ENCODE measurements at regions not wholly inside any gene's neighbourhood (a gene's known extent, or its start where the extent isn't known, plus 50 kb on each side); places are given as distances from the start of the nearest gene placed in this dataset.

DNA sequence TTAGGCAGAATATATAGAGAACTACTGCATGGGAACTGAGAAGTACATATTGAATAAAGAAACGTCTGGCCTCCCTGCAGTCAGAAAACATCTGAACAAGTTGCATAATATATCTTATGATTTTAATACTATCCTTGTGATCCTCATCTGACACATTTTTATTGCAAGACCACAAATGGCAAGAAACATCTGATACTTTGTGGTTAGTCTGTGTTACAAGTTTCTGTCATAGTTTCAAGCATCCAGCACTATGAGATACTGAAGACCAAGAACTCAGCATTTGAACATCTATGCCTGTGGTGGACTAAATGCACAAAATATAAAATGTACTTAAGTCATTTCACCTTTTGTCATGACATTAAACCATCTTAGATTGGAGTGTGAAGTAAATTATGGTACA is 1175.8 kb upstream of the MIR17HG start:
- Histone ChIP-seq H3K79me2 (replicated peaks; ENCODE audit: insufficient read depth) (no peaks in the 10 kb centered on the region), H2AFZ (no peak overlapping the region), H3K27me3 (ENCODE audit: insufficient read depth) (no peaks in the 10 kb centered on the region), H3K4me1 (ENCODE audit: insufficient read depth) (no peaks in the 10 kb centered on the region), H3K4me3 (no peak overlapping the region), H4K20me1 (replicated peaks; ENCODE audit: insufficient read depth) (no peaks in the 10 kb centered on the region), H3K27ac (ENCODE audit: low read depth) (no peak overlapping the region), H3K9me2 (ENCODE audit: insufficient read depth) (no peaks in the 10 kb centered on the region; the same call in 1 of the 2 replicates), H3K36me3 (ENCODE audit: insufficient read depth) (no peaks in the 10 kb centered on the region), H3K4me2 (no peak overlapping the region), H3F3A (replicated peaks; ENCODE audit: low read depth) (no peaks in the 10 kb centered on the region)
- TF ChIP-seq ZNF331 (CRISPR knock-in tag; IDR thresholded peaks at IDR 0.05; ENCODE audit: low read depth) (no peak), ZNF114 (CRISPR knock-in tag; IDR thresholded peaks at IDR 0.05) (no peak), NANOG (IDR thresholded peaks at IDR 0.05; ENCODE audit: borderline replicate concordance) (no peak), STAT1 (IDR thresholded peaks at IDR 0.05; ENCODE audit: unreplicated experiment) (no peak), EZH2 (IDR thresholded peaks at IDR 0.05; ENCODE audit: low read depth, unreplicated experiment) (no peak), EZH2phosphoT487 (IDR thresholded peaks at IDR 0.05; ENCODE audit: unreplicated experiment) (no peak), CREB1 (CRISPR knock-in tag; IDR thresholded peaks at IDR 0.05; ENCODE audit: low read depth) (no peak), ZNF462 (CRISPR knock-in tag; IDR thresholded peaks at IDR 0.05) (no peak), CTCF (conservative IDR thresholded peaks at IDR 0.05; ENCODE audit: low read depth in 2 of 2) (no peak), JUNB (IDR thresholded peaks at IDR 0.05; ENCODE audit: unreplicated experiment) (no peak)
- TF ChIP-seq, protein P1, sequence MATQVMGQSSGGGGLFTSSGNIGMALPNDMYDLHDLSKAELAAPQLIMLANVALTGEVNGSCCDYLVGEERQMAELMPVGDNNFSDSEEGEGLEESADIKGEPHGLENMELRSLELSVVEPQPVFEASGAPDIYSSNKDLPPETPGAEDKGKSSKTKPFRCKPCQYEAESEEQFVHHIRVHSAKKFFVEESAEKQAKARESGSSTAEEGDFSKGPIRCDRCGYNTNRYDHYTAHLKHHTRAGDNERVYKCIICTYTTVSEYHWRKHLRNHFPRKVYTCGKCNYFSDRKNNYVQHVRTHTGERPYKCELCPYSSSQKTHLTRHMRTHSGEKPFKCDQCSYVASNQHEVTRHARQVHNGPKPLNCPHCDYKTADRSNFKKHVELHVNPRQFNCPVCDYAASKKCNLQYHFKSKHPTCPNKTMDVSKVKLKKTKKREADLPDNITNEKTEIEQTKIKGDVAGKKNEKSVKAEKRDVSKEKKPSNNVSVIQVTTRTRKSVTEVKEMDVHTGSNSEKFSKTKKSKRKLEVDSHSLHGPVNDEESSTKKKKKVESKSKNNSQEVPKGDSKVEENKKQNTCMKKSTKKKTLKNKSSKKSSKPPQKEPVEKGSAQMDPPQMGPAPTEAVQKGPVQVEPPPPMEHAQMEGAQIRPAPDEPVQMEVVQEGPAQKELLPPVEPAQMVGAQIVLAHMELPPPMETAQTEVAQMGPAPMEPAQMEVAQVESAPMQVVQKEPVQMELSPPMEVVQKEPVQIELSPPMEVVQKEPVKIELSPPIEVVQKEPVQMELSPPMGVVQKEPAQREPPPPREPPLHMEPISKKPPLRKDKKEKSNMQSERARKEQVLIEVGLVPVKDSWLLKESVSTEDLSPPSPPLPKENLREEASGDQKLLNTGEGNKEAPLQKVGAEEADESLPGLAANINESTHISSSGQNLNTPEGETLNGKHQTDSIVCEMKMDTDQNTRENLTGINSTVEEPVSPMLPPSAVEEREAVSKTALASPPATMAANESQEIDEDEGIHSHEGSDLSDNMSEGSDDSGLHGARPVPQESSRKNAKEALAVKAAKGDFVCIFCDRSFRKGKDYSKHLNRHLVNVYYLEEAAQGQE (IDR thresholded peaks at IDR 0.05; ENCODE audit: unreplicated experiment) = no peak
- no peaks in the 10 kb centered on the region for H3K27me3 Mint-ChIP-seq (ENCODE audit: insufficient read depth, low read depth, poor library complexity)
- H3K27ac Mint-ChIP-seq = no peak overlapping the region
- no peak for DNase-seq (ENCODE audit: low spot score)
- H3K4me3 Mint-ChIP-seq = no peak overlapping the region
- no peaks in the 10 kb centered on the region for H3K36me3 Mint-ChIP-seq (ENCODE audit: low read depth)
- H3K4me1 Mint-ChIP-seq = peaks cover 8% of the 10 kb centered on the region; the same call in 2 of the 3 replicates
- ATAC-seq = no peak
- no peaks in the 10 kb centered on the region; the same call in 2 of the 3 replicates for H3K9me3 Mint-ChIP-seq

All from GM23338 (cell line).